ENCODE measurements at regions not wholly inside any gene's neighbourhood (a gene's known extent, or its start where the extent isn't known, plus 50 kb on each side); places are given as distances from the start of the nearest gene placed in this dataset.
A peak's percentile ranks its signal among the peaks of the same experiment; 100 is the strongest.

DNA sequence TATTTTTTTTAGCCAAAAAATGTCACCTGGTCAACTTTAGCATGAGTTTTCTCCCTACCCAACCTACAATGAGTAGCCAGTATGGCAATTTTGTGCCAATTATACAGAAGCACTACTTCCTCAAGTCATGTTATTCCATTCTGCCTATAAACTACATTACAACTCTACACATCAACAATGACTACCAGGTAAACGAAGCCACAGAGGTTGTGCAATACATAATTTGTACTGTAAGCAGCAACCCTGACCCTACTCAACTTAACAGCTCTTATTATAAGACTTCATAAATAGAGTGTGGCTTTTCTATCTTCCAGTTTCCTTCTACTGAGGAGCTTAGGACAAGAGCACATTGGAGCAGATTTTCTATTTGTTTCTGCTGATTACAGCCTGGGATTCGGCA is 160.5 kb downstream of the HS3ST1 start:
- no peak for DNase-seq (ENCODE audit: low spot score)

DNA sequence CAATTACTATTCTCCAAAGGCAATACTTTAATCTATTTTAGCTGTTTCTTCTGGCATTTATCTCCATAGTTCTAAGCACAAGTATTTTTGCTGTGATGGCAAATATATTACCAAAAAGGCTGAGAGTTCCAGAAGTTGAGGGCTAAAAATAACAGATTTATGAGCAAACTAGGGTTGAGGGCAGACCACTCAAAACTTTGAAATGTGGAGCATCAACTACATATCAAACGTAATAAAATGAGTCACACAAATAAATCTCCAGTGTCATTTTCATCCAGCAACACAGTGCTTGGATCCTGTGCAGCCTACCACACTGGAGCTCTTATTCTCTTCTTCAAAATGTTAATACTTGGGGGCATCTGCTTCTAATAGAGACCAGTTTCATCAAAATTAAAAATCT is 163.9 kb downstream of the HS3ST1 start:
- no peak for DNase-seq (ENCODE audit: low spot score)

DNA sequence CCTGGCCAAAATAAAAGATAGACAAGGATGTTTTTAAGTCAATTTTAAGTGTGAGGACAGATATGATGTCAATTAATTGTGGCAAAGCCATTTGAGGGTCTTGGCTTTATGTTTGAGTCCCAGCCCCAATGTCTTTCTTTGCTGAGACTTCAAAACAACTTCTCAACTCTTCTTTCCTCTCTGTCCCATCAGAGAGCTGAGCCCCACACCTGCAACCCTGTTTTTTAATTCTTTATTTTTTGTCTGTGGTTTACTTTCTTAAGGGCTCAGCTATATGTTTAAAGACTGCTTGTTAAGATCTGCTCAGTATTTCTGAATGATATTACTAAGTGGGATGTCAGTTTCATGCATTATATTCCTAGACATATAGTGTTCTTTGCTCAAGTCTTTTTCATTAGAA is 164.3 kb downstream of the HS3ST1 start:
- DNase-seq (ENCODE audit: low spot score), result no peak

DNA sequence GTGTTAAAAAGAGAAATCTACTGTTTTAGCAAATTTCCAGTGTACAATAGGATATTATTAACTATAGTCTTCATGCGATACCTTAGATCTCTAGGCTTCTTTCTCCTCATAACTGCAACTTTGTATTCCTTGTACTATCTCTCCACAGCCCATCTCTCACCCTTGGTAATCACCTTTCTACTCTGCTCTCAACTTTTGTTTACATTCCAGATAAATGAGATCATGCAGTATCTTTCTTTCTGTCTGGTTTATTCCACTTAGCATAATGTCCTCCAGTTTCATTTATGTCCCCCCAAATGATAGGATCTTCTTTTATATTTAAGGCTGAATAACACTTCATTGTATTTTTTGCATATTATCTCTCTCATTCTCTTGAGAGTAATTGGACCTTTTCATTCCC is 165.5 kb downstream of the HS3ST1 start:
- DNase-seq (ENCODE audit: low spot score), result no peak

DNA sequence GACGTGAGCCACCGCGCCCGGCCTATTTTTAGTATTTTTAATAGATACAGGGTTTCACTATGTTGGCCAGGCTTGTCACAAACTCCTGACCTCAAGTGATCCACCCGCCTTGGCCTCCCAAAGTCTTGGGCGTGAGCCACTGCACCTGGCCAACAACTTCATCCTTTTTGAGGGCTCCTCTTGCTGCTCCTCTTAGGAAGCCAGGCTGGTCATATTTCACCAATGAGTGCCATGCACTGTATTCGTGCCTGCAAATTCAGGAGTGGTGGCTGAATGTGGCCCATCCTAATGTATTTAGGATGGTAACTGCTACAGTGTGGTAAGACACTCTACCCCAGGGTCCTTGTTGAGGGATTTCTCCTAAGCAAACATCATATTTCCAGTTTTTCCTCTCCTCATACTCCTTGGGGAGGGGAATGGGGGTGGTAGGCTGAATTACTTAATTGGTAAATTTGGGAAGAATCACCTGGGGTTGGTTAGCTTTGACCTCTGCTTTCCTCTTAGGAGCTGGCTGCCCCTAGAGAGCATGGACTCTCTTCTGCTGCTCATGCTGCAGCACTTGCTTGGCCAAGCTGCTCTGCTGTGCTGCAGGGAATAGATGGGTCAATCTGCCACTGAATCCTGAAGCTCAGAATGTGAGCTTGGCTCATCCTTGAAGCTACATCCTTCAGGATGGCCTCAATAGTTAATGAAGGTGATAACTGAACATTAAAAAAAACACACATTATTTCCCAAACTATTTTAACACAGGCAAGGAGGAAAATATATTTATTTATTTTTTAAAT is 167.4 kb downstream of the HS3ST1 start:
- no peak for DNase-seq (ENCODE audit: low spot score)

DNA sequence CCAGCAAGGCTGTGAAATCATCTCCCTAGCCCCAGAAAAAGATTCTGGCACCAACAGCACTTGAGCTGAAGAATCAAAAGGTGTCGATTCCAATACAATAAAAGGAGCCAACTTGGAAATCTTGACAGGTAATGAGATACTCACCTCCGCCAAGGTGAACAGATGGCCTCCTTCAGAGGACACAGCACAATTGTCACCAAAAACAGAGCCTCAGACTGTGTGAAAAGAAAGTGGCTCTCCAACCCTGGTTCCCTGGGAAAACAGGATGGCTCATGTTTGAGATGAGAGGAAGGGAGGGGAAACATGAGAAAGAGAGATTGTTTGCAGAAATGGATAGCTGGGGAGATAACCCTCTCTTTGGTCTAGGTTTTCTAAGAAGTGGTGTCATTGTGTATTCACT is 168.9 kb downstream of the HS3ST1 start:
- no peak for DNase-seq (ENCODE audit: low spot score)

DNA sequence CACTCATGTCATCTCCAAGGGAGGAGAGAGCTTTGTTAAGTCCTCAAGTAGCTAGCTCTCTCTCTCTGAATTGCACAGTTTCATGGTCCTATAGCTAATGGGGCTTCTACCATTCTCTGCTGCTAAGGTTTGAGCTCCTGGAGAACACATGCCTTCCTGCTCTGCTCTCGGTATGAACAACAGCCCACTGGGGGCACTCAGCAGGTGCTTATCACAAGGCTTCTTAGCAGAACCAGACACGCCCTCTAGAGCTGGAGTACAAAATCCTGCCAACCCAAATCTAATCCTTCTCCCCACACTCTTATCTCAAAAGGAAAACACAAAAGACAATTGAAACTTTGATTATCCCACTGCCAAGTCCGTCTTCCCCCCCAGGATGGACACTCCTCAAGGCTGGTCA is 176.5 kb downstream of the HS3ST1 start:
- DNase-seq (ENCODE audit: low spot score), result no peak

DNA sequence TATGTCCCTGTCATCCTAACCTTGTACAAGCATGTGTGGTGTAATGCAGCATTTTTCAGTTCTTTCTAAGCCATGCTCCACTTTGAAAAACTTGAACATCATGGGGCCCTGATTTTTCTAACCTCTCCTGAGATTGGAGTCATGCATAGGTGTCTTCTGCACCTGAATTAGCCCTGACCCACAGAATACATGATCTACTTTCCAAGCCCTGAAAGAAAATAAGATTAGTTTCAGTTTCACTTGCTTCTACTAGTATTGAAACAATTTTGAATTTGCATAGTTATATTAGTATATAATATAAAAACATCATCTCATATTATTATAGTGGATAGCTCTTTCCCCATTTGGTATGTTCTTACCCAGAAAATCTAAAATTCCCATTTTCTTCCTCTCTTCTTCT is 178.2 kb downstream of the HS3ST1 start:
- no peak for DNase-seq (ENCODE audit: low spot score)

DNA sequence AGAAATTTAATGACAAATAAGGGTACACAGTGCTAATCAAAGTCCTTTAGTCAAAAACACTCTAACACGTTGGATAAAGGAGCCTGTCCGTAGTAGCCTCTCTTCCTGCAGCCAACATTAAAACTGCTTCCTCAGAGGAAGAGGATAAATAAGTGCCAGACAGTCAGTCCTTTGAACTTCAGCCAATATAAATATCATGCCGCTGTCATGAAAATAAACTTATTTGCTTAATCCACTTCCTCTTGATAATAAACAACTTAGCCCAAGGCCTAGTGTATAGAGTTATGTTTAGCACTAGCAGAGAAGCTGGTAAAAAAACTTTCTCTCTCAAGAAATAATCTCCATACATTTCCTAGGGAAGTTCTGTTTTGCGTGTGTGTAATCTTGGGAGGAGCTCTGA is 196.7 kb downstream of the HS3ST1 start:
- DNase-seq (ENCODE audit: low spot score), result no peak

DNA sequence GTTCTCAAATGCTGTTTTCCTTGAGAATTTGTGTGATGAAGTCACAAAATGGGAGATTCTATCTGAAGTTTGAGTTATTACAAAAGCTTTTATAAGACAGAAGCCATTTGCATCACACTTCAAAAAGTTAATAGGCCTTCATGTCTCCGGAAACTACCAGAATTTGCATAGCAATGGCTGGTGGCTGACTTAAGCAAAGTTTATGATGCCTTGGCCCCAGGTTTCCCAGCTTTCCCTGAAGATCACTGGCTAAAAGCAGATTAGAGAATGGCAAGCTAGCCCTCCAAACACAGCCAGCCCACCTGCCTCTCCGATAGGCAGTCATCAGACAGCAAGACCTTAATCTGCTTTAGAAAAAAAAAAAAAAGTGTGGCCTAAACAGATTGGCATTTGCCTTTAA is 197.8 kb downstream of the HS3ST1 start:
- no peak for DNase-seq (ENCODE audit: low spot score)

DNA sequence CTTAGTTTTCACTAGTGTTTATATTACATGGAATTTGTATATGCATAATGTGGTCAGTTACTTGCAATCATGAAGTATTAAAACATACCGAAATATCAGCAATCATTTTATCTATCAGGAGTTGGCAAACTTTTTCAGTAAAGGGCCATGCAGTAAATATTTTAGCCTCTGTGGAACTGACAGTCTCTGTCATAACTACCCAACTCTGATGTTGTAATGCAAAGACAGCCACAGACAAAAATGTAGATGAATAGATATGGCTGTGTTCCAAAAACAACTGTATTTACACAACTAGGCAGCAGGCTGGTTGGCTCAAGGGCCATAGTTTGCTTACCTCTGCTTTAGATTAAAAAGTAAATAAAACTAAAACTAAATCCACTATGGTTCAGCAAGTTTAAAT is 200.2 kb downstream of the HS3ST1 start:
- DNase-seq (ENCODE audit: low spot score), result no peak

DNA sequence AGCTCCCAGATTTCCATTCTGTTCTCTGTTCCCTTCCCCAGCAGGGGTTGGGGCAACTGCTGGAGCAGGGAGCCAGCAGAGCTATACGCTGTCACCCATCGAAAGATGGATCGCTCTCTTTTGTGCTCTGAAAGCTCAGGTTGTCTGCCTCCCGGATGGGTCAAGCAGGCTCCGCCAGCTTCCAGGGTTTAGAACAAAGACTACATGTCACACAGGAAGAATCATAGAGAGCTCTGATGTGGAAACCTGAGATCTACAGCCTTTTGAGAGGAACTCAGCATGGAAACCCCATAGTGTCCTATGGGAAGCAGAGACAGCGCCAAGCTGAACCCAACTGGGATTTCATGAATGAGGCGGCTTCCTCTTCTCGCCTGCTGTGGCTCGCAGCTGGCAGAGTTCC is 205.4 kb downstream of the HS3ST1 start:
- DNase-seq (ENCODE audit: low spot score), result no peak

DNA sequence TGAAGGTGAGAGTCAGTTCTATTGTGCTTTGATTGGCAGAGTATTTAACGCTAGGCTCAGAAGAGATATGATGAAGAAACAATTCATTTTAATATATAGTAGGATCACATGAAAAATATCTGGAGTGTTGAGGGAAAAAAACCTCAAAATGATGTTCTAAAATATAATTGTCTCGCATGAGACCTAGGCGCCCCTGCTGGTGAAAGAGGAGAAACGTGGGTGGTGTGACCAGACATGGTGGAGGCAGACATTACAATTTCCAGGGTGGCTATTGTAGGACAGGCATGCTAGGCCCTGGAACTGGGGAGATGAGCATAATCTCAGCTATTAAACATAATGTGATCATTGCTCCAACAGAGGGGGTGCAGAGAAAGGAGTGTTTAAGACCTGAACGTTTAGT is 210.0 kb downstream of the HS3ST1 start:
- DNase-seq (ENCODE audit: low spot score), result no peak

DNA sequence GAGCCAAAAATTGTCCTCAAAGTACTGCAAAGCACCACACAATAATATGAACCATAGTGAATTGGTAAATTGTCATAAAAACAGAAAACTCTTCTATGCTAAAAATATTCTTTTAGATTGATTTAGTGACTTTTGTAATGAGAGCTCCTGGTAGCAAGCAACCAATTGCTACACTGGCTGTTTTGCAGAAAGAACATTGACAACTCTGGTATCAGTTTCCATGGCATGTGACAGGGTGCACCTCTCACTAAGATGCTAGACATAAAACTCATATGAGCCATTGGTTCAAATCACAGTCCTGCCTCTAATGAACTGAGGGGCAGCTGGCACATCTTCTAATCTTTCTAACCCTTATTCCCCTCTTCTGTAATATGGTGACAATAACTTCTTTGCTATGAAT is 212.2 kb downstream of the HS3ST1 start:
- DNase-seq (ENCODE audit: low spot score), result no peak

DNA sequence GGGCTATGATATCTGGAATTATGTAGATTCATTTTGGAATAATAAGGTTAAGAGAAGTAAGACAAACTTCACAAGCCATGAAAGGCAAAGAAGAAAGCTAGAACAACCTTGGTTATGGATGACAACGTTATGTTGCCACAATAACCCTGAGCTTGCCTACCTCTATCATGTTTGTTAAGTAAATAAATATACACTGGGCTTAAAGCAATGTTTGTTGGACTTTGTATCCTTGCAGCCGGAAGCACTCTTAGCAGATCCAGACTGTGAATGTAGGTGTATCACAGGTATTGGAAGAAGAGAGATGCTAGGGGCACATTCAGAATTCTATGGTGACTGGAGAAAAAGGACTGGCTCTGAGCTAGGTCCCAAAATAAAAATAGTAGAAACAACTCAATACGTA is 214.4 kb downstream of the HS3ST1 start:
- DNase-seq (ENCODE audit: low spot score), result peak; percentile 33

DNA sequence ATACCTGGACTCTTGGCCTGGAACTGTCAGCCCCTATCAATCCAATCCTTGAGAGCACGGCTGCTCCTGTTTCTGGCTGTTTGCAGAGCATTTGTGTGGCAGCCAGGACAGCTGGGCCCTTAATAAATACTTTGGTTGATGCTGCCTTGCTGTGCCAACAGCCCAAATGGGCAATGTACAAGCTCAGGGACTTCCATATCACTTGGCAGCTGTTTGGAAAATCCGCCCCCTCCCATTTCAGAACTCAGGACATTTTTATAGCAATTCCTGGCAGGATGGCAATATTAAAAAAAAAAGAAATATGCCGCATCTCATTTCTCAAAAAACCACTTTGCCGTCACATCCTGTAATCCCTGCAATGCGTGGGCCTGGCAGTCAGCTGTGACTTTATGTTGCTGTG is 218.9 kb downstream of the HS3ST1 start:
- no peak for DNase-seq (ENCODE audit: low spot score)

DNA sequence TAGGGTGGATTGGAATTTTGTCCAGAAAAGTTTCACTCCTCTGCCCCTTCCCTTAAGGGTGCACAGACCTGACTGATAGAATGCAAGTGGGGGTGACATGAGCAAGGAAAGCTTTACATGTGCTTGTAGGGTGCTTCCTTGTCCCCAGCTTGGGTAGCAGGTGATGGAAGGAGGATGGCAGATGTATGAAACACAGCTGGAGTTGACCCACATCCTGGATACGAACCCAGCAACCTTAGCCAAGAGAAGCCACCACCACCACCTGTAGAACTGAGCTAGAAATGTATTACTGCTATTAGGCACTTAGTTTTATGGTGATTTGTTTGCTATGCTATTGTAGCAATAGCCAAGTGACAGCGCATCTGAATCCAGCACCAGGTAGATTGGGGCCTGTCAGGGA is 227.4 kb downstream of the HS3ST1 start:
- no peak for DNase-seq (ENCODE audit: low spot score)

DNA sequence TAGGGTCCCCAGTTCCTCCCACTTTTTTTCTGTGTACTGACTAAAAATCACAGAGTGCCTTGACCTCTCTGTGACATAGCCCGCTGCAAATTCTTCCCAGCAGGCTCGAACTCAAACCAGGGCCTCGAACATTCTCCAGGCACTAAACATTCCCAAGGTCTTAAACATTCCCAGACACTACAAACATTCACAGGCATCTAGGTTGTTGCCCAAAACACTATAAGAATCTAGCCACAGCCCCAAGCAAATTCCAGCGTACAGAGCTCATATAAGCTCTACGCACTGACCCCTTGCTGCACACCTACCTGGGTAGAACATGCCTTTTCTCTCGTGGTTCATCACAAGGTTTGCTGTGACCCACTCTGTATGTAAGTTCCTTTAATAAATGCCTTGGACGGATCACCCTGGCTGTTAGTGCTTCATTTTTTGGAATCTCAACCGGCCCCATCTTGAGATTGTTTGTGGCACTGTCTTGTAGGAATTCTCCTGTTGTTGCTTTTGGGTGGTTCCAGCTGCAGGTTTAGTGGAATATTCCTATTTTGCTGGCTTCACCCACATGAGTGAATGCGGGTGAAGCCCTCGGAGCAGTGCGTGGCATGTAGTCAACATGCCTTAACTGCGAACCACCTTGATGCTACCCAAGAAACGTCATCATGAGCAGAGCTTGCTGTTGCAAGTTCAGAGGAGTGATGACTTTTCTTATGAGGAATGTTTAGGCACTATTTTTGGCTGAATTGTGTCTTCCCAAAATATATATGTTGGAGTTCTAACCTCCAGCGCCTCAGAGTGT is 230.0 kb downstream of the HS3ST1 start:
- no peak for DNase-seq (ENCODE audit: low spot score)

DNA sequence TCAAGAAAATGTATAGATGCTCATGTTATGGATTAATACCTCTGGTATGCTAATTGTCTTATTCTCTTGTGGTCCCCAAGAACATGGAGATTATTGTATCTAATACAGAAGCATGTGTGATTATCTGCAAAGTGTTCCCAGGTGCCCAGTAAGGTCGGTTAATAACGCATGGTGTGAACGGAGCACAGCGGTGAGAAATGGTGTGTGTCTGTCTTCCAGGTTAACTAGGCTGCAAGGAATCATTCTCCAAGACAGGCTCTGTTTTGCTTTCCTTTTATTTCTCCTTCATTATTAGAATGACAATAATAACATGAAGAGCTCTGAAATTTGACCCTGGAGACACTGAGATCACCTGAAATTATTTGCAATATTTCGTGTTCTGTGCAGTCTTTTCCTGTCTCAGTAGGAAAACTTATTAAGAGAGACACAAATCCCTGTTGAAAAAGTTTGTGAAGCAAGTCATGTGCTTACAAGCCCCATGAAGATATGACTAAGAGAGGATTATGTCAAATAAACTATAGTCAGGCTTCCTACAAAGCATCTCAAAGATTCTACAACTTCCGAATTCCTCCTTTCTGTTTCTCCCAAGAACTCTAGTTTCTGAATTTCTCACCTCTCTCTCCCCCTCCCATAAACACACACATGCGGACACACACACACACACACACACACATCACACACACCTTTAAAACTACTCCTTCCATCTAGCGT is 230.9 kb downstream of the HS3ST1 start:
- DNase-seq (ENCODE audit: low spot score), result no peak

DNA sequence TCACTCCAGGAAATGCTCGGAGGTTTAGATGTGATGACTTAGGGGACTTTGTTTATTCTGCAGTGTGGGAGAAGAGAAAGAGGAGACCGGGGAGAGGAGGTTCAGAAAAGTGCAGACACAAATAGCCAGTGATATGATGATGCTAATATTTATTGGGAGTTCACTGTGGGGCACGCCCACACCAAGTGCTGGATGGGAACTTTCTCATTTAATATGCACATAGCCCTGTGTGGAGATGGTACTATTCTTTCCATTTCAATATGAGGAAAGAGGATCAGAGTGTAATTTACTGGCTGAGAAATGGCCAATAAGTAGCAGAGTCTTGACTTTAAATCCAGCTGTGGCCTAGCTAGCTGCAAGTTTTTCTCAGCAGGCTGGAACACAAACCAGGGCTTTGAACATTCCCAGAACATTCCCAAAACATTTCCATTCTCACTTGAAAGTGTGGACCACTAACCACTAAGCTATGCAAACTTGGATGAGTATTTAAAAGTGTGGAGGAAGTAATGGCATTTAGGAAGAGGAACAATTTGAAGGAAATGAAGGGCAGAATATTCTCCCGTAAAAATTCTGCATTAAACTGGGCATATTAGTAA is 231.7 kb downstream of the HS3ST1 start:
- no peak for DNase-seq (ENCODE audit: low spot score)

DNA sequence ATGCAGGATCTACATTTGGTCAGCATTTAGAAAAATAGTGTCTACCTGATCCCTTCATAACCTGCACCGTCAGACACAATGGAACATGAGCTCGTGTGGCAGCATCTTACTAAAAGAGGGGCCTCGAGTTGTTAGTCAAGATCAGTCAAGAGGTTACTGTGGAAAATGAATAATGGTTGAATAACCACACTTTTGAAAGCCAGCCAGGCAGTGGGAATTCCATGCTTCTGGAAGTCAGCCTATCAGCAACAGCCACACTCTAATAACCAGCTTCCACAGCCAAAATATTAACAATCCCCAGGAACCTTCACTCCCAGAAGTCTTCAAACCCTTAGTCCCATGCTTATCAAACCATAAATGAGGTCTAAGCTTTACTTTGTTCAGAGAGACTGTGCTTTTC is 234.3 kb downstream of the HS3ST1 start:
- no peak for DNase-seq (ENCODE audit: low spot score)

DNA sequence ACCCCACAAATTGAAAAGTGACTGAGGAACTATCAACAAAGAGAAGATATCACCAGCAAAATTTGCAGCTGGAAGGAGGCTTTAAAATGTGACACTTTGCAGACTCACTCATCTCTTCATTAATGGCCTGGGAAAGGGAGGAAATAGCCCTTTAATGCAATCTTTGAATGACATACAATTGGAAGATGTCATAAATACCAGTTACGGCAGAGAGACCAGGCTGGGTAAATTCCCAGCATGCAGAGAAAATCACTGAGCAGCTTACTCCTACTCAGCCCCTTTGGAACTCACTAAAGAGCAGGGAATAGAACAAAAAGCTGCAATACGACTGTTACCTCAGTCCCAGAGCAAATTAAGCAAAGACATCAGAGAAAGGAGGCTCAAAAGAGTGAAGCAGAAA is 238.9 kb downstream of the HS3ST1 start:
- DNase-seq (ENCODE audit: low spot score), result no peak

DNA sequence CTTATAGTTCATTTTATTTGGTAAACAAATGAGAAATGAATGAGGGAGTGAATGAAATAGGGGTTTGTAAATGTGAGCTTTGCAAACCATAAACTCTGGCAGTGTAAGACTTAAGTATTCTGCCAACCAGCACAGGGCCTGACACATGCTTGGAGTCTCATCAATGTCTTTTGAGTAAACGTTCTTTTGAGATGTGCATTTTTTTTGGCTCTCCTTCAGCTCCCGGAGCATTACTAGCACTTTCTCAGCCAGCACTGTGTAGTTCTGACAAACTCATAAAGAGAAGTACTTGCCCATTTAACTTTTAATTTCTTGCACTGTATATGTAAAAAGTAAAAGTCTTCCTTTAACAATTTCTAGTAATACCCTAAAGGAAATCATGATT is 245.3 kb downstream of the HS3ST1 start:
- DNase-seq (ENCODE audit: low spot score), result no peak

Measured in mucosa of gallbladder (tissue), 1 donor.